ENCODE measurements at regions not wholly inside any gene's neighbourhood (a gene's known extent, or its start where the extent isn't known, plus 50 kb on each side); places are given as distances from the start of the nearest gene placed in this dataset.

- TF ChIP-seq, protein P1, sequence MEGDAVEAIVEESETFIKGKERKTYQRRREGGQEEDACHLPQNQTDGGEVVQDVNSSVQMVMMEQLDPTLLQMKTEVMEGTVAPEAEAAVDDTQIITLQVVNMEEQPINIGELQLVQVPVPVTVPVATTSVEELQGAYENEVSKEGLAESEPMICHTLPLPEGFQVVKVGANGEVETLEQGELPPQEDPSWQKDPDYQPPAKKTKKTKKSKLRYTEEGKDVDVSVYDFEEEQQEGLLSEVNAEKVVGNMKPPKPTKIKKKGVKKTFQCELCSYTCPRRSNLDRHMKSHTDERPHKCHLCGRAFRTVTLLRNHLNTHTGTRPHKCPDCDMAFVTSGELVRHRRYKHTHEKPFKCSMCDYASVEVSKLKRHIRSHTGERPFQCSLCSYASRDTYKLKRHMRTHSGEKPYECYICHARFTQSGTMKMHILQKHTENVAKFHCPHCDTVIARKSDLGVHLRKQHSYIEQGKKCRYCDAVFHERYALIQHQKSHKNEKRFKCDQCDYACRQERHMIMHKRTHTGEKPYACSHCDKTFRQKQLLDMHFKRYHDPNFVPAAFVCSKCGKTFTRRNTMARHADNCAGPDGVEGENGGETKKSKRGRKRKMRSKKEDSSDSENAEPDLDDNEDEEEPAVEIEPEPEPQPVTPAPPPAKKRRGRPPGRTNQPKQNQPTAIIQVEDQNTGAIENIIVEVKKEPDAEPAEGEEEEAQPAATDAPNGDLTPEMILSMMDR (IDR thresholded peaks at IDR 0.05): no peak
- no peak for TF ChIP-seq POLR2A (IDR thresholded peaks at IDR 0.05)
These were observed 621.4 kb downstream of the PDCD6IP start for GRCh38 chr3:34419801-34420200.
